GM19351 (cell line): ENCODE measurements at regions not wholly inside any gene's neighbourhood (a gene's known extent, or its start where the extent isn't known, plus 50 kb on each side); places are given as distances from the start of the nearest gene placed in this dataset.
A peak's percentile ranks its signal among the peaks of the same experiment; 100 is the strongest.
"Not testable (repeated sequence)": the region's sequence is repeated elsewhere in the genome, so short reads cannot be mapped to it uniquely, and the experiment has no call there.

Experiments used
- ATAC-seq: cut with Tn5 transposase; IDR thresholded peaks from one replicate; pipeline ENCODE4 v1.9.1; 2021; ENCODE audit warnings: mild to moderate bottlenecking, moderate library complexity; ENCODE audit not compliant: unreplicated experiment

- ATAC-seq, result no peak
Observed at GRCh38 chr18:59057493-59057795, 82.2 kb upstream of the SEC11C start.

GRCh38 chr18:59057969-59058368 is 81.7 kb upstream of the SEC11C start:
- ATAC-seq, result no peak

GRCh38 chr18:59059140-59059539 is 80.5 kb upstream of the SEC11C start:
- no peak for ATAC-seq

- no peak for ATAC-seq
Observed at GRCh38 chr18:59060551-59060950, 79.1 kb upstream of the SEC11C start.

GRCh38 chr18:59061914-59062642 is 77.6 kb upstream of the SEC11C start:
- ATAC-seq, result peak; percentile 58

GRCh38 chr18:59062643-59063006 is 77.1 kb upstream of the SEC11C start:
- ATAC-seq, result peak; percentile 67

GRCh38 chr18:59063300-59063906 is 76.3 kb upstream of the SEC11C start:
- ATAC-seq, result no peak

- no peak for ATAC-seq
Observed at GRCh38 chr18:59063912-59064311, 75.8 kb upstream of the SEC11C start.

GRCh38 chr18:59065684-59066083 is 74.0 kb upstream of the SEC11C start:
- ATAC-seq, result no peak

- no peak for ATAC-seq
Observed at GRCh38 chr18:59067873-59068272, 71.8 kb upstream of the SEC11C start.

GRCh38 chr18:59068276-59069071 is 71.2 kb upstream of the SEC11C start:
- ATAC-seq, result no peak

- peak; percentile 75 for ATAC-seq
Observed at GRCh38 chr18:59070181-59070912, 69.3 kb upstream of the SEC11C start.

GRCh38 chr18:59072727-59073421 is 66.8 kb upstream of the SEC11C start:
- peak; percentile 51 for ATAC-seq

GRCh38 chr18:59075923-59076322 is 63.8 kb upstream of the SEC11C start:
- ATAC-seq, result no peak

GRCh38 chr18:59079264-59079663 is 60.4 kb upstream of the SEC11C start:
- ATAC-seq, result no peak

GRCh38 chr18:59079687-59080501 is 59.8 kb upstream of the SEC11C start:
- ATAC-seq, result not testable (repeated sequence)

GRCh38 chr18:59083136-59083818 is 56.4 kb upstream of the SEC11C start:
- ATAC-seq, result no peak

GRCh38 chr18:59085126-59085794 is 54.4 kb upstream of the SEC11C start:
- no peak for ATAC-seq

- no peak for ATAC-seq
Observed at GRCh38 chr18:59085797-59086196, 53.9 kb upstream of the SEC11C start.
